ENCODE measurements at regions not wholly inside any gene's neighbourhood (a gene's known extent, or its start where the extent isn't known, plus 50 kb on each side); places are given as distances from the start of the nearest gene placed in this dataset.
A peak's percentile ranks its signal among the peaks of the same experiment; 100 is the strongest.

DNA sequence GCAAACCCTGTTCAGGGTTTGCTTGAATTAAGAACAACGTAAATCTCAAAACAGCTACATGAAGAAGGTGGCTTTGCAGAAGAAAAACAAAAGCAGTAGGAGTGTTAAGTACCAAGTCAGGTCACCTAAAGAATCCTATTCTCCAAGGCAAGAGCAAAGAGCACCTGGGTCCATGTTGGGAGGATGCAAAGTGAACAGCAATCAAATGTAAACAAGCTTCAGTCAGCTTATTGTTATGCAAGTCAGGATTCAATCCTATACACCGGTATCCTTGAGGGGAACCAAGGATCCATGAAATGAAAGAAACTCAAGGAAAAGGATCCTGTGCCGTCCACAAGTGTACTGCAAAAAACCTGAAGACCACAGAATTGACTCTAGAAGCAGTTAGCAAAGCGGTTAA is 261.0 kb upstream of the DDX18 start (continued):
- no peak for TF ChIP-seq TAF1 (IDR thresholded peaks at IDR 0.05; ENCODE audit: low read depth, low read length)
- TF ChIP-seq, protein P1, sequence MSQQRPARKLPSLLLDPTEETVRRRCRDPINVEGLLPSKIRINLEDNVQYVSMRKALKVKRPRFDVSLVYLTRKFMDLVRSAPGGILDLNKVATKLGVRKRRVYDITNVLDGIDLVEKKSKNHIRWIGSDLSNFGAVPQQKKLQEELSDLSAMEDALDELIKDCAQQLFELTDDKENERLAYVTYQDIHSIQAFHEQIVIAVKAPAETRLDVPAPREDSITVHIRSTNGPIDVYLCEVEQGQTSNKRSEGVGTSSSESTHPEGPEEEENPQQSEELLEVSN (IDR thresholded peaks at IDR 0.05) = no peak
- no peak for TF ChIP-seq SP2 (IDR thresholded peaks at IDR 0.05; ENCODE audit: low read length)
- TF ChIP-seq YY1 (IDR thresholded peaks at IDR 0.05; ENCODE audit: low read depth, low read length) = peak; percentile 59; the same call in 1 of the 2 replicates
- TF ChIP-seq RNF2 (IDR thresholded peaks at IDR 0.05; ENCODE audit: borderline replicate concordance, low read depth, low read length, missing control alignments, poor library complexity, severe bottlenecking) = no peak
- no peak for TF ChIP-seq RBBP5 (IDR thresholded peaks at IDR 0.05; ENCODE audit: borderline replicate concordance, low read depth, low read length)
- TF ChIP-seq ZNF274 (IDR thresholded peaks at IDR 0.05; ENCODE audit: borderline replicate concordance, extremely low read depth, low read length) = no peak
- no peak for TF ChIP-seq RFX5 (IDR thresholded peaks at IDR 0.05; ENCODE audit: borderline replicate concordance, low read depth, low read length)
- peak; percentile 98 for TF ChIP-seq POU5F1 (IDR thresholded peaks at IDR 0.05; ENCODE audit: low read depth, low read length)
- TF ChIP-seq CBX5 (IDR thresholded peaks at IDR 0.05; ENCODE audit: low read depth, low read length) = no peak
- TF ChIP-seq SIX5 (IDR thresholded peaks at IDR 0.05; ENCODE audit: low read depth, low read length) = no peak
- no peak for TF ChIP-seq SP4 (IDR thresholded peaks at IDR 0.05; ENCODE audit: low read length)
- TF ChIP-seq PHF8 (conservative IDR thresholded peaks at IDR 0.05; ENCODE audit: low read depth, low read length) = no peak
- TF ChIP-seq CHD1 (IDR thresholded peaks at IDR 0.05; ENCODE audit: low read depth, low read length) = no peak
- no peak for TF ChIP-seq TEAD4 (IDR thresholded peaks at IDR 0.05; ENCODE audit: low read depth, low read length)
- TF ChIP-seq SIN3A (conservative IDR thresholded peaks at IDR 0.05 in 1 of 2, IDR thresholded peaks at IDR 0.05 in 1 of 2; ENCODE audit: low read depth in 1 of 2, low read length in 2 of 2) = no peak
- no peak for TF ChIP-seq SIRT6 (IDR thresholded peaks at IDR 0.05; ENCODE audit: low read length)
- no peak for TF ChIP-seq KDM5A (IDR thresholded peaks at IDR 0.05; ENCODE audit: low read length)
- TF ChIP-seq, protein P2, sequence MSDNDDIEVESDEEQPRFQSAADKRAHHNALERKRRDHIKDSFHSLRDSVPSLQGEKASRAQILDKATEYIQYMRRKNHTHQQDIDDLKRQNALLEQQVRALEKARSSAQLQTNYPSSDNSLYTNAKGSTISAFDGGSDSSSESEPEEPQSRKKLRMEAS (IDR thresholded peaks at IDR 0.05) = no peak
- no peak for TF ChIP-seq CREB1 (IDR thresholded peaks at IDR 0.05)
- no peak for TF ChIP-seq BACH1 (IDR thresholded peaks at IDR 0.05; ENCODE audit: low read length)
- TF ChIP-seq SP1 (IDR thresholded peaks at IDR 0.05; ENCODE audit: low read depth, low read length) = 0 out of 2 replicates have a peak, but pooled peaks have one; percentile 55
- TF ChIP-seq, protein P3, sequence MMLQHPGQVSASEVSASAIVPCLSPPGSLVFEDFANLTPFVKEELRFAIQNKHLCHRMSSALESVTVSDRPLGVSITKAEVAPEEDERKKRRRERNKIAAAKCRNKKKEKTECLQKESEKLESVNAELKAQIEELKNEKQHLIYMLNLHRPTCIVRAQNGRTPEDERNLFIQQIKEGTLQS (IDR thresholded peaks at IDR 0.05; ENCODE audit: insufficient read depth, low read depth, low read length) = no peak
- TF ChIP-seq RAD21 (IDR thresholded peaks at IDR 0.05 in 1 of 2, conservative IDR thresholded peaks at IDR 0.05 in 1 of 2; ENCODE audit: low read depth in 2 of 2, low read length in 2 of 2) = 0 out of 4 replicates have a peak, but pooled peaks of 1 of the 2 experiments have one; percentile 3
- TF ChIP-seq HDAC2 (IDR thresholded peaks at IDR 0.05; ENCODE audit: borderline replicate concordance in 1 of 2, low read depth in 2 of 2, low read length in 2 of 2) = peak; percentile 24 to 82; a peak in 2 of 4 replicates
